Activated CD8-positive, alpha-beta memory T cell treated with anti-CD3 and anti-CD28 coated beads, Interleukin-2, amount 10 ng/mL, durations not matched to agents 7 days and 5 days (primary cell): ENCODE measurements at regions not wholly inside any gene's neighbourhood (a gene's known extent, or its start where the extent isn't known, plus 50 kb on each side); places are given as distances from the start of the nearest gene placed in this dataset.

ENCODE experiments used
- ATAC-seq: fragments of 150-1000 bp; cut with Tn5 transposase; one replicate; pipeline ENCODE4 v1.10.0; 2021; ENCODE audit warnings: moderate library complexity
- CTCF ChIA-PET: fragments of 350-600 bp; sonication (Branson Sonifier 250); formaldehyde crosslinking; loops from one replicate; lab custom pipeline; 2021; ENCODE audit warnings: antibody characterized with exemption; lab: Charles Lee
- DNase-seq: peaks from one replicate; pipeline ENCODE4 v3.0.0-alpha.2; 2020
- H3K27ac Mint-ChIP-seq: one replicate; pipeline ENCODE4 v1.8.0; 2021; ENCODE audit warnings: mild to moderate bottlenecking, mixed read lengths
- H3K27me3 Mint-ChIP-seq: one replicate; pipeline ENCODE4 v1.8.0; 2021; ENCODE audit warnings: mixed read lengths
- H3K36me3 Mint-ChIP-seq: one replicate; pipeline ENCODE4 v1.8.0; 2021; ENCODE audit warnings: mild to moderate bottlenecking, mixed read lengths
- H3K4me1 Mint-ChIP-seq: one replicate; pipeline ENCODE4 v1.8.0; 2021; ENCODE audit warnings: mixed read lengths
- H3K4me3 Mint-ChIP-seq: one replicate; pipeline ENCODE4 v1.8.0; 2021; ENCODE audit warnings: mild to moderate bottlenecking, moderate library complexity, mixed read lengths
- H3K9me3 Mint-ChIP-seq: one replicate; pipeline ENCODE4 v1.8.0; 2022; ENCODE audit warnings: low read depth, mixed read lengths

DNA sequence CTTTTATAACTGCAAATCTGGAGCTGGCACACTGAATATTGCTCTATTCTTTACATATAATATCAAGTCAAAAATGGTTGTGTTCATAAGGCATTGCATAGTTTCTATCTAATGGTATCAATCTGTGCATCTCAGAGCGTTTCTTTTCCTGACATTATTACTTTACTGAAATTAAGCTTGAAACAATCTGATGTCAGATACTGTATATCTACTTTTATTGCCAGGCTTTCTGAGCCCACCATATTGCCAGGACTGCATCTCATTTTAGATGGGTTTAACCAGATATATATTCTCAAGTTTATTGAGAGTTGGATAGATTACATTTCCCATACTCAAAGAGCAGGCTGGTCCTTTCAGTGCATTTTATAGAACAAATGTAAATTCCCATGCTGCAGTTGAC, 122.7 kb upstream of the MEIS2 start:
- CTCF ChIA-PET: no interaction called here
- Mint-ChIP-seq H3K4me3 (no peak overlapping the region), H3K4me1 (no peaks in the 10 kb centered on the region), H3K9me3 (no peaks in the 10 kb centered on the region), H3K27me3 (no peaks in the 10 kb centered on the region), H3K36me3 (no peaks in the 10 kb centered on the region), H3K27ac (no peak overlapping the region)
- no peak for ATAC-seq
- no peak for DNase-seq

DNA sequence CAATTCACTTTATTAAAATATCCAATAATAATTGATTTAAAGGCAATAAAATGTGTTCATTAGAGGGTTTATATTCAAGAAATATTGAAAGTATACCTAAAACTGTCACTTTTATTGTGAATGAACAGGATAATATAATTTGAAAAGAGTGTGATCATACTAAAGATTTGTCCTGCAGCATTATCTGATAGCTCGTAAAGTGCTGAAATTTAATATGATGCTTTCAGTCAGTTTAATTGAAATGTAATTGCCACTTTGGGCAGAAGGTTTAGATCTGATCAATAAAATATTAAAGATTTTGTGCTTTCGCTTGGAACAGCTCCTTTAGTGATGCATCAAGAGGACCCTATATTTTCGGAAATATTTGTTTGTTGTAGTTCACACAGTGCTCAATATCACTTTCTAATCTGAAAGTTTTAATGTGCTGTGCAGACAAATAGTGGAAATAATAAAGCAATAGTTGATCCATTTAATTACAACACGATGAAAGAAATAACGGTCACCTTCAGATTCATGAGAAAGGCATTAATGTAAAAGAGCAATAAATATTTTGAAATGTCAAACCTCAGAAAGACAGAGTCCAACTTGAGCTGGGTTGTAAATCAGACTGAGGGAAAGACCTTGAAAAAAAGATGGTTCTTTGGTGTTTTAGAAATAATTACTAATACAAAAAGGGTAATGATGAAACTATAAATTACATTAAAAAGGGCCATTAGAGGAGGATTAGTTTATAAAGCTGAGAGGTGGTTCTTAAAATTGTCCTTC, 129.7 kb upstream of the MEIS2 start:
- CTCF ChIA-PET: no interaction called here
- DNase-seq: no peak

DNA sequence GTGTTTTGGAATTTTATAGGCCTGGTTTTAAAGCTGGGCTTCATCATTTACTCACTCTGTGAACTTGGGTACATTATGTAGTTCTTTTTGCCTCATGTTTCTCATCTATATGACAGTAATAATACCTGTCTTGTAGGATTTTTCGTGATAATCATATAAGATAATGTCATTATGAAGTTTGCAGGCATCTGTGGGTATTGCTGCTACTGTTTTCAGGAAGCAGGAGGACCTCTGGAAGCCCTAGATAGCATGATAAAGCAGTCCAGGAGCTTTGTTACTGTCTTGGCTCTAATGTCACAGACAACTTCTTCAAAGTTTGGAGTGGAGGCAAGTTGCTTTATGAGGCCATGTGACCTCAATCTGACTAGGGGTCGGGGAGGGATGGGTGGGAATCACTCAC, 145.0 kb upstream of the MEIS2 start:
- Mint-ChIP-seq H3K27me3 (no peaks in the 10 kb centered on the region), H3K9me3 (no peaks in the 10 kb centered on the region), H3K36me3 (peaks cover 1% of the 10 kb centered on the region), H3K4me3 (no peak overlapping the region), H3K4me1 (no peaks in the 10 kb centered on the region), H3K27ac (no peak overlapping the region)
- no peak for ATAC-seq
- CTCF ChIA-PET: no interaction called here
- no peak for DNase-seq

More for the DNA sequence above, 129.7 kb upstream of the MEIS2 start:
- Mint-ChIP-seq H3K27ac (no peak overlapping the region), H3K4me3 (no peak overlapping the region), H3K4me1 (no peaks in the 10 kb centered on the region), H3K9me3 (peaks cover 5% of the 10 kb centered on the region), H3K36me3 (no peaks in the 10 kb centered on the region), H3K27me3 (no peaks in the 10 kb centered on the region)
- no peak for ATAC-seq

DNA sequence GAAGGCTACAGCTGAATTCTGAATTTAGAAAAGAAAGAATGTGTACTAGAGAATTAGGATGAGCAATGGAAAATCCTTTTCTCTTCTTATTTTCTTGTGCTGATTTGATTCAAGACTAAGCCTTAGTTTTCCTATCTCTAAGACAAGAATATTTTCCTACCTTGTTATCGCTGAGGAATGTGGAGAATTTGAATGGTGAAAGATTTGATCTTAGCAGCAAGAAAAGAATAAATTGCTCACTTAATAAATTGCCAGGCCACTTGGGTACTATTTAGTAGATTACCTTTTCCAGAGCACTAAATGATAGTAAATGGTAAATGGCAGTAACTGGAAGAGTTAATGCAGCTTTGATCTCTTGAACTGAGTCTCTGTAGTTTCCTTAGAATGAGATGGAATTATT, 145.7 kb upstream of the MEIS2 start:
- DNase-seq (no peak), ATAC-seq (no peak)
- no peaks in the 10 kb centered on the region for H3K9me3 Mint-ChIP-seq
- no peaks in the 10 kb centered on the region for H3K36me3 Mint-ChIP-seq
- no peaks in the 10 kb centered on the region for H3K27me3 Mint-ChIP-seq
- no peak overlapping the region for H3K27ac Mint-ChIP-seq
- no peaks in the 10 kb centered on the region for H3K4me1 Mint-ChIP-seq
- CTCF ChIA-PET: interaction anchor here (0.6 kb wide), 1 partner anchor 204 kb away, joined by 3 read pairs; no protein-coding TSS in a partner anchor
- no peak overlapping the region for H3K4me3 Mint-ChIP-seq

DNA sequence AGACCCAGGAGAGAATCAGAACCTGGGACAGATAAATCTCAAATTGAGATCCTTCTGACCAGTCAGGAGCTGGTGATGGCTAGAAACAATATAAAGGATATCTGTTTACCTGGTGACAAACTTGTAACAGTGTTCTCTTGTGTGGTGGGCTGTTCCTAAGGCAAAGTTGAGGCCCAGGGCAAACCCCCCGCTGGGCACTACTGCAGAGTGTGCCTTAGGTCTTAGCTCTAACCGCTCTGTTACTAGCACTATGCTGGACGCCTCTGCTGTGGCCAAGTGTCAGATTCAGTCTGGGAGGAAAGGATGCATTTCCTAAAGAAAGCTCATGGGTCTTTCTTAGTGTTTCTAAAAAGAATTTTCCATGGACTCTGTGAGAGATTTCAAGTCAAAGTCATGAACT, 146.5 kb upstream of the MEIS2 start:
- H3K27me3 Mint-ChIP-seq: no peaks in the 10 kb centered on the region
- H3K36me3 Mint-ChIP-seq: no peaks in the 10 kb centered on the region
- H3K4me3 Mint-ChIP-seq: no peak overlapping the region
- ATAC-seq: no peak
- no peak overlapping the region for H3K27ac Mint-ChIP-seq
- H3K9me3 Mint-ChIP-seq: no peaks in the 10 kb centered on the region
- CTCF ChIA-PET: interaction anchor here (0.6 kb wide), 1 partner anchor 203 kb away, joined by 3 read pairs; no protein-coding TSS in a partner anchor
- no peak for DNase-seq
- H3K4me1 Mint-ChIP-seq: no peaks in the 10 kb centered on the region

DNA sequence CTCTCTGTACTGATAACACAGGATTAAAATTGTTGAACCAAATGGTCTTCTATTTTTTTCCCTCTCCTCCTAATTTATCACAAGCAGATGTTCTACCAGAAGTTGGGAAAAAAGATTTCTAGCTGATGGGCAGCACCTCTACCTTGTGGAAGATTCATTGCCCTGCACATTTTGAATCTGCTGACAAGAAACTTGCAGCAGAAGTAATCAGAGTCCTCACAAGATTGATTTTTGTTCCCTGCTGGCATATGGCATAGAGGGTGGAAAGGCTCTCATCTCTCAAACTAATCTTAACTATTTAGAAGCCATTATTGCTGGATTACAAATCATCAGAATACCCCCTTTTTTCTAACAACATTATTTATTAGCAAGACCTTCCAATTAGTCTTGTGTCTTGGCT, 148.9 kb upstream of the MEIS2 start:
- no peaks in the 10 kb centered on the region for H3K4me1 Mint-ChIP-seq
- CTCF ChIA-PET: no interaction called here
- DNase-seq (no peak), ATAC-seq (no peak)
- peaks cover 5% of the 10 kb centered on the region for H3K9me3 Mint-ChIP-seq
- H3K27ac Mint-ChIP-seq: no peak overlapping the region
- H3K4me3 Mint-ChIP-seq: no peak overlapping the region
- no peaks in the 10 kb centered on the region for H3K27me3 Mint-ChIP-seq
- no peaks in the 10 kb centered on the region for H3K36me3 Mint-ChIP-seq

DNA sequence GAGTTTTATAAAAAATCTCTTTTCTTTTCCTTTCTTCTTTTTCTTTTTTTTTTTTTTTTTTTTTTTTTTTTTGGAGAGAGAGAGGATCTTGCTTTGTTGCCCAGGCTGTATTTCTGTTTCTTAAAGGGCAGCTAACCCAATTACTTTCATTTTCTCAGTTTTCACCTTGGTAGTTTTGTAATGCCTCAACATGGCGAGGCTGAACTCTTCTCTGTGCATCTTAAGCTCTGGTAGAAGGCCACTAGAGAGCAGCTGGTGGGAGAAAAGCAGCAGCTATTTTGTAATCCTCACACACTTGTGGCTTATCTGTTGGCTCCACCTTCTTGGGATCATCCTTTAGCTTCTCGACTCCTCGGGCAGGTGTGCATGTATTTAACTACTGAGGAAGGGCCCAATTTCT, 152.2 kb upstream of the MEIS2 start:
- Mint-ChIP-seq H3K27me3 (no peaks in the 10 kb centered on the region), H3K36me3 (no peaks in the 10 kb centered on the region), H3K4me1 (no peaks in the 10 kb centered on the region), H3K27ac (no peak overlapping the region), H3K4me3 (no peak overlapping the region), H3K9me3 (peaks cover 5% of the 10 kb centered on the region)
- ATAC-seq (no peak), DNase-seq (no peak)
- CTCF ChIA-PET: no interaction called here

DNA sequence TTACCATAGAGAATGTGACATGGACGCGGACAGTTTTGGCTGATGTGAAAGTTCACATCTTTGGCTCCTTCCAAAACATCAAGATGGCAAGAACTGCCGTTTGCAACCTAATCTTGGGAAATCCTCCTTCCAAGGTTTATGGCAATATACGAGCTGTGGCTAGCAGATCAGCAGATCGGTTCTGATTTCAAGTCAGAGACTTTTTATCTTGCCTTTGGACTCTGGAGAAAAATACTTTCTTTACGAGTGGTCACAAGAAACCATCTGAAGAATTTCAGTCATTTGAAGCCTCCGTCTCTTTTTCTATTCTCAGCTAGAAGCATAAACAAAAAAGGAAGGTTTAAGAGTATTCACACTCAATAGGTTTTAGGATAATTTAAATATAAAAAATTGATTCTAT, 153.5 kb upstream of the MEIS2 start:
- CTCF ChIA-PET: no interaction called here
- H3K27ac Mint-ChIP-seq: no peak overlapping the region
- no peaks in the 10 kb centered on the region for H3K27me3 Mint-ChIP-seq

DNA sequence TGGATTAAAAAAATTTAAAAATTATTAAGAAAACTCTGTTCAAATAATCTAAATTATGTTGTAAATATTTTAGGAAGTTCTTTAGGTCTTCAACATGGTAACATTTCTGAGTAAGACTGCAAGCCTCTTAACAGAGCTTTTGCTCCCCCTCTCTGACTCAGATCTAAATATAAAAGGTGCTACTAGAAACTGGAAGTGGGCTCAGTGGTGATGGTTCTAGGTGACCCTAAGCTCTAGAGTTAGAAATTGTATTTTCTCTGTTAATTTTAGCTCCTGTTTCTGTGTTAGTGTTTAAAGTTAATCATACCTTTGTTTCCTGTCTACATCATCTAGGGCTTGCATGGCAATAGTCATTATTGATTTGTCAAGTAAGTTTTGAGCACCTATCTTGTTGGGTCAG, 159.9 kb upstream of the MEIS2 start:
- Mint-ChIP-seq H3K27ac (no peak overlapping the region), H3K4me1 (no peaks in the 10 kb centered on the region), H3K27me3 (no peaks in the 10 kb centered on the region), H3K36me3 (no peaks in the 10 kb centered on the region), H3K4me3 (no peak overlapping the region), H3K9me3 (peaks cover 3% of the 10 kb centered on the region)
- CTCF ChIA-PET: no interaction called here
- DNase-seq (no peak), ATAC-seq (no peak)

More for the DNA sequence above, 153.5 kb upstream of the MEIS2 start:
- Mint-ChIP-seq H3K36me3 (no peaks in the 10 kb centered on the region), H3K9me3 (peaks cover 5% of the 10 kb centered on the region), H3K4me3 (no peak overlapping the region), H3K4me1 (no peaks in the 10 kb centered on the region)
- DNase-seq (no peak), ATAC-seq (no peak)

DNA sequence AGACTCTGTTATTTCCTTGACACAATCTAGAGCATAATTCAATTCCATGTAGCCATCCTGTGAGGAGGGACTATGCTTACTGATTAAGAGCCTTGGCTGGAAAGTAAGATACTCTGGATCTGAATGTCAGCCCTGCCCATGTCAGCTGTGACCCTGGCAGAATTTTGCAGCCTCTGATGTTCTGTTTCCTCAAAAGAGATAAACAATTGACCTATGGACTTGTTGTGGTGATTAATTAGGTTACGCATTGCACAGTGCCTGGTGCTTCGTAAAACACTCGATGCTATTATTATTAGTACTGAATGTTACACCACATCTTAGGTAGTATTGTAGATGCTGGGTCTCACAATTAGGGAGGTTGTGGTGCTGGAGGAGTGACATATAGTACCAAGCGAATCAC, 161.3 kb upstream of the MEIS2 start:
- no peaks in the 10 kb centered on the region for H3K27me3 Mint-ChIP-seq
- H3K27ac Mint-ChIP-seq: no peak overlapping the region
- ATAC-seq (no peak), DNase-seq (no peak)
- H3K4me3 Mint-ChIP-seq: no peak overlapping the region
- H3K36me3 Mint-ChIP-seq: no peaks in the 10 kb centered on the region
- H3K4me1 Mint-ChIP-seq: no peaks in the 10 kb centered on the region
- H3K9me3 Mint-ChIP-seq: peaks cover 3% of the 10 kb centered on the region
- CTCF ChIA-PET: no interaction called here

DNA sequence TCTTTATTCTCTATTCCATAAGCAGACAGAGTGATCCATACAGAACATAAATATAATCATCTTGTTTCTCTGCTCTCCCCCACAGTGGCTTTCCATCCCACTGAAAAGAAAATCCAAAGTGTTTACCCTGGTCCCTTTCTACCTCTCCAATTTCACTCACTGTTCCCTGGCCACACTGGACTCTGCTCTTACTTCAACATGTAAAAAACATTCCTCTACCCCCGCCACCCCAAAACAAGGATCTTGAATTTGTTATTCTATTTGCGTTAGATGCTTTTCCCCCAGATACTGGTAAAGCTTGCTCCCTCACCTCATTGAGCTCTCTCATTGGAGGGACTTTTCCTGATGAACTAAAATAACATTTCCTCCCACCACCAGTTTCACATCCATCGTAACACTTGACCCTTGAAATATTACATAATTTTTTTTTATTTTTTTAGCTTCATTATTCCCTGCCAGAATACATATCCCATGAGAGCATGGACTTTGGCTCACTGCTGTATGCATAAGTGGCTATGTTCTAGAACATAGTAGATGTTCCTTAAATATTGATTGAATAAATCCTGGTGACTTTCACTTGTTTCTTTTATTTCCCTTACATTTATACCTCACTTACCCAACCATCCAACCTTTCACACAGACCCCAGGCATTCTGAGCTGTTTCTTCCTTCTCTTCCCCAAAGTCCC, 162.7 kb upstream of the MEIS2 start:
- H3K27ac Mint-ChIP-seq: no peak overlapping the region
- peaks cover 3% of the 10 kb centered on the region for H3K9me3 Mint-ChIP-seq
- no peak overlapping the region for H3K4me3 Mint-ChIP-seq
- DNase-seq (no peak), ATAC-seq (no peak)
- no peaks in the 10 kb centered on the region for H3K36me3 Mint-ChIP-seq
- H3K27me3 Mint-ChIP-seq: no peaks in the 10 kb centered on the region
- CTCF ChIA-PET: no interaction called here
- H3K4me1 Mint-ChIP-seq: no peaks in the 10 kb centered on the region

DNA sequence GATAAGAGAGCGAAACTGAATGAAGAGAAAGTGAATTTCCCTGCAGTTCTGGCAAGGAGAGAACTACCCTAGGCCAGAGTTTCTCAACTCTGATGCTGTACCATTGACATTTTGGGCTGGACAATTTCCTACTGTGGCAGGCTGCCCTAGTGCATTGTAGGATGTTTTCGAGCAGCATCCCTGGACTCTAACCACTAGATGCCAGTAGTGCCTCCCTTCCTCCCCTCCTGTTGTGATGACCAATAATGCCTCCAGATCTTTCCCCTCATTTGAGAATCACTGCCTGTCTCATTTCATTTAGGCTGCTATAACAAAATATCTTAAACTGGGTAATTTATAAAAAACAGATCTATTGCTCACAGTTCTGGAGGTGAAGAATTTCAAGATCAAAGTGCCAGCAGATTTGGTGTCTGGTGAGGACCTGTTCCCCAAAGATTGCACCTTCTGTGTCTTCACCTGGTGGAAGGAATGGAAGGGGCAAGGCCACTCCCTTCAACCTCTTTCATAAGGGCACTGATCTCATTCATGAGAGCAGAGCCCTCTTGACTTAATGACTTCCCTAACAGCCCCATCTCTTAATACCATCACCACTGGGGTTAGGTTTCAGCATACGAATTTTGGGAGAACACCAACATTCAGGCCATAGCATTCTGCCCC, 188.9 kb upstream of the MEIS2 start:
- DNase-seq (no peak), ATAC-seq (no peak)
- Mint-ChIP-seq H3K4me3 (no peak overlapping the region), H3K4me1 (no peaks in the 10 kb centered on the region), H3K27ac (no peak overlapping the region), H3K9me3 (peaks cover 6% of the 10 kb centered on the region), H3K36me3 (no peaks in the 10 kb centered on the region), H3K27me3 (no peaks in the 10 kb centered on the region)
- CTCF ChIA-PET: no interaction called here

DNA sequence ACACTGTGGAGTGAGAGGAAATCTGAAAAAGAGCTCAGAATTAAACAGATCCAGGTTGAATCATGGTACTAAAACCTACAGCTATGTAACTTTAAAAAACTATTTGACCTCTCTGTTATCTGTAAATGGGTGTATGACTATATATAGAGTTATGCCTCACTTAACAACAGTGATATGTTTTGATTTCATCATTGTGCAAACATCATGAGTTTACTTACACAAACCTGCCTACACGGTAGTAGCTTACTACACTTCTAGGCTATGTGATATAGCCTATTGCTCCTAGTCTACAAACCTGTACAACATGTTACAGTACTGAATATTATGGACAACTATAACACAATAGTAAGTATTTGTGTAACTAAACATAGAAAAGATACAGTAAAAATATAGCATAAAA, 191.6 kb upstream of the MEIS2 start:
- no peaks in the 10 kb centered on the region for H3K27me3 Mint-ChIP-seq
- H3K4me1 Mint-ChIP-seq: no peaks in the 10 kb centered on the region
- CTCF ChIA-PET: no interaction called here
- H3K27ac Mint-ChIP-seq: no peak overlapping the region
- no peak overlapping the region for H3K4me3 Mint-ChIP-seq
- H3K36me3 Mint-ChIP-seq: no peaks in the 10 kb centered on the region
- peaks cover 2% of the 10 kb centered on the region for H3K9me3 Mint-ChIP-seq
- no peak for DNase-seq
- no peak for ATAC-seq

DNA sequence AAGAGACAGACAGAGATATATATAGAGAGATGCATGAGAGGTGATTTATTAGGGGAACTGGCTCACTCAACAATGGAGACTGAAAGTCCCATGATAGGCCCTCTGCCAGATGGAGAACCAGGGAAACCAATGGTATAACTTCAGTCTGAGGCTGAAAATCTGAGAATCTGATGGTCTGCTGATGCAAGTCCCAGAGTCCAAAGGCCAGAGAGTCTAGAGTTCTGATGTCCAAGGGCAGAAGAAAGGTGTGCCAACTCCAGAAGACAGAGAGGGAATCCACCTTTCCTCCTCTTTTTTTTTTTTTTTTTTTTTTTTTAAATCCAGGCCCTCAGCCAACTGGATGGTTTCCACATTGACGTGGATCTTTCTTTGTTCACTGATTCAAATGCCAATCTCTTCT, 197.9 kb upstream of the MEIS2 start:
- H3K4me1 Mint-ChIP-seq: no peaks in the 10 kb centered on the region
- ATAC-seq (no peak), DNase-seq (no peak)
- H3K27me3 Mint-ChIP-seq: no peaks in the 10 kb centered on the region
- no peak overlapping the region for H3K27ac Mint-ChIP-seq
- H3K36me3 Mint-ChIP-seq: no peaks in the 10 kb centered on the region
- H3K9me3 Mint-ChIP-seq: no peaks in the 10 kb centered on the region
- CTCF ChIA-PET: no interaction called here
- no peak overlapping the region for H3K4me3 Mint-ChIP-seq
